22Rv1 (cell line): ENCODE measurements at regions not wholly inside any gene's neighbourhood (a gene's known extent, or its start where the extent isn't known, plus 50 kb on each side); places are given as distances from the start of the nearest gene placed in this dataset.

Source experiments
- H3K27ac ChIP-seq: fragments of 450-650 bp; 2 replicates; pipeline ENCODE4 v1.5.1; 2017
- ZFX ChIP-seq: fragments of 450-650 bp; IDR thresholded peaks from 2 replicates; pipeline ENCODE4 v1.6.1; 2017; ENCODE audit warnings: antibody characterized with exemption, borderline replicate concordance
- TF ChIP-seq, protein P1 (sequence below): fragments of 450-650 bp; IDR thresholded peaks from 2 replicates; pipeline ENCODE4 v1.5.1; 2017; ENCODE audit warnings: mild to moderate bottlenecking

DNA sequence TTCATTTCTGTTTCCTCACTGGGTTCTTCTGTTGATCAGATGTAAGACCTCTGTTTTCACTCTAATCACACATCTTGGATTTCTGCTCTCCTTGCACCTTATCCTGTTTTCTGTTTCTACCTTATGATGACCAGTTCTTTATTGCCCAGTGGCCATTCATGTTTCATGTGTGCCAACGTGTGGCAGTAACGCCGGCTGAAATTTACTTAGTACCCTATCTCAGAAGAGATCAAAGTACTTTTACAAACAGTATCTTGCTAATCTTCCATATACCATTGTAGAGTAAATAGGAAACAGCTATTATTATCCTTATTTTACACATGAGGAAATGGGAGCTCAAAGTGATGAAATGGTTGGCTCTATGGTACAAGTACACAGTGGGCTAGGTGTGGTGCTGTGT lies 74.0 kb downstream of the GATA3 start:
- no peak overlapping the region for H3K27ac ChIP-seq
- TF ChIP-seq, protein P1, sequence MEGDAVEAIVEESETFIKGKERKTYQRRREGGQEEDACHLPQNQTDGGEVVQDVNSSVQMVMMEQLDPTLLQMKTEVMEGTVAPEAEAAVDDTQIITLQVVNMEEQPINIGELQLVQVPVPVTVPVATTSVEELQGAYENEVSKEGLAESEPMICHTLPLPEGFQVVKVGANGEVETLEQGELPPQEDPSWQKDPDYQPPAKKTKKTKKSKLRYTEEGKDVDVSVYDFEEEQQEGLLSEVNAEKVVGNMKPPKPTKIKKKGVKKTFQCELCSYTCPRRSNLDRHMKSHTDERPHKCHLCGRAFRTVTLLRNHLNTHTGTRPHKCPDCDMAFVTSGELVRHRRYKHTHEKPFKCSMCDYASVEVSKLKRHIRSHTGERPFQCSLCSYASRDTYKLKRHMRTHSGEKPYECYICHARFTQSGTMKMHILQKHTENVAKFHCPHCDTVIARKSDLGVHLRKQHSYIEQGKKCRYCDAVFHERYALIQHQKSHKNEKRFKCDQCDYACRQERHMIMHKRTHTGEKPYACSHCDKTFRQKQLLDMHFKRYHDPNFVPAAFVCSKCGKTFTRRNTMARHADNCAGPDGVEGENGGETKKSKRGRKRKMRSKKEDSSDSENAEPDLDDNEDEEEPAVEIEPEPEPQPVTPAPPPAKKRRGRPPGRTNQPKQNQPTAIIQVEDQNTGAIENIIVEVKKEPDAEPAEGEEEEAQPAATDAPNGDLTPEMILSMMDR: no peak
- TF ChIP-seq ZFX: no peak

DNA sequence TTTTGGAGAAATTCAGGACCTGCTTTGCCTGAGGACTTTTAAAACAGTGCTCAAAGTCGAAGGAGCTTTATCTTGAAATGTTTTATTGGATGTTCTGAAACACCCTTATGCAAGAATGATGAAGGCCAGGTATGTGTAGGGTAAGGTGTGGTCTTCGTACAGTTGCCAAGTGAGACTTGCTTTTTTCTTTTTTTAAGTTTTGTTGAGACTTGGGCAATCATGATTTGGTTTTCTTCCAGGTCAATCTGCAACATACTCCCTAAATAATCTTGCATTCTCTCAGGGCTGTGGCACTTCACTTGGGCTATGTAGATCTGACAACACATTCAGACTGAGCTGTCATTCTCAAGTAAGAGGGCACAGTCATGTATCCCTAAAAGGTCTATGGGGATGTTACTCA lies 75.0 kb downstream of the GATA3 start:
- no peak overlapping the region for H3K27ac ChIP-seq
- TF ChIP-seq, protein P1: no peak
- no peak for TF ChIP-seq ZFX

DNA sequence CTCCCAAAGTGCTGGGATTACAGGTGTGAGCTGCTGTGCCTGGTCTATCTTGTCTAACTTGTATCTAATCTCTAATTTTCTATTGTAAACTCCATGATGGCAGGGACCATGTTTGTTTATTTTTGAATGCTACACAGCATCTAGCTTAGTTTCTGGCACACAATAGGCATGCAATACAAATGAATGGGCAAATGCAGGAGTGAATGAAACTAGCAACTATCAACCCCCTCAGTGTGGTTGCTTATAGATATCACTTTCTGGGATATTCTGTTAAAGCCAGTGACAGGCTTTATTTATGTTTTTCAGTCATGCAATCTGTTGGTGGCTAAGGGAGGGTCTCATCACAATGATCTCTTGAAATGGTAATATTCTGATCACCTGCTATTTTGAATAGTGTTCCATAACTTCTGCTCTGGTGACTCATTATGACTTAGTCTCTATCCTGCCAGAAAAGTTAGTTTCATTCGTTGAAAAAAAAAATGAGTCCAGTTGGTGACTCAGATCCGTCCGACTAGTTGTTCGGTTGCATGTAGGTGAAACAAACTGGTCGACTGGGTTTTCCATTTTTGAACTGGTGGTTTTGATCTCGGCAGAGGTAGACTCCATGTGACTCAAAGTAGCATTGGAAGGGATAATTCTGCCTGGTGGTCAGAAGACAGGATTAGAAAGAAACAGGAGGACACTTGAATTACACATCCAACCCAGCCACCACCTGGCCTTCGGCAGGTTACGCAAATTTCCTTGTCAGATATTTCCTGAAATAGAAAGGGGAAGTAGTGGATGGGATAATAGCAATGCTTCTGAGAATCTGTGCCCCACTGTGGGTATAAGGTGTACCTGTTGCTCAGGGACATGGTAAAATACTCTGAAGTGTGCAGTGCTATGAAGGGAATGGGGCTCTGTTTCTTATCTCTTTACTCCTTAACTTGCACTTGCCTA lies 76.8 kb downstream of the GATA3 start:
- H3K27ac ChIP-seq: no peak overlapping the region
- TF ChIP-seq, protein P1: no peak
- TF ChIP-seq ZFX: no peak

DNA sequence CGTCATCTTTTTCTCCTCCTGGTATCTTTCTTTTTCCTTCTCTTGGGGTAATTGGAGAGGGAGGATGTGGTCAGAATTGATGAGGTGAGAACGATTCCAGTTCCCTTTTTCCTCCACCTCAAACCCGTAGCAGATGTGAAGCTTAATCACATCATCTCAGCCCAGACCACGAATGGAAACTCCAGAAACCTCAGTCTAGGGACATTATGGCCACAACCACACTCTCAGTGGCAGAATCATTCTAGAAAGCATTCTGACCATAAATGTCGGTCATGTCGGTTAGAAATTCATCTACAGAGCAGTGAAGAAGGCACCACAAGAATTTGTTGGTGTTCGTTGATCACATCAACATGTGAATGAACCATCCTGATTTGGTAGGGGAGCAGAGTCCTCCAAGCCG lies 78.7 kb downstream of the GATA3 start:
- H3K27ac ChIP-seq: no peak overlapping the region
- TF ChIP-seq, protein P1: no peak
- no peak for TF ChIP-seq ZFX

DNA sequence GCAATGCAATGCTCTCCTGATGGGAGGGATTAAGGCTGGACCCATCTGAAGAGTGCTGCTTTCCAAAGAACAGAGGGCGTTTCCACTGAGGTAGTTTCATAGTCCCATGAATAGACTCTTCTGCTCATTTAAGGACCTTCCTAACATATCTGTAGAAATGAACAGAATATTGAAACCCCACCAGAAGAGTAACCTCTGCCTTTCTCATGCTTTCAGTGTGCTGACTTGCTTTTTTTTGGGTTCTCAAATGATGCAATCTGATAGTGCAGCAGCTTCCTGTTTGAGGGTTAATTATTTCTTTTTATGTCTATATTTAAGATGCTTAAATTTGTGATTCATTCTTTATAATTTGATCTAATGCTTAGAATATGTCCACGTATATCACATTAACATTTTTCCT lies 82.2 kb downstream of the GATA3 start:
- H3K27ac ChIP-seq: no peak overlapping the region
- TF ChIP-seq, protein P1: no peak
- no peak for TF ChIP-seq ZFX

DNA sequence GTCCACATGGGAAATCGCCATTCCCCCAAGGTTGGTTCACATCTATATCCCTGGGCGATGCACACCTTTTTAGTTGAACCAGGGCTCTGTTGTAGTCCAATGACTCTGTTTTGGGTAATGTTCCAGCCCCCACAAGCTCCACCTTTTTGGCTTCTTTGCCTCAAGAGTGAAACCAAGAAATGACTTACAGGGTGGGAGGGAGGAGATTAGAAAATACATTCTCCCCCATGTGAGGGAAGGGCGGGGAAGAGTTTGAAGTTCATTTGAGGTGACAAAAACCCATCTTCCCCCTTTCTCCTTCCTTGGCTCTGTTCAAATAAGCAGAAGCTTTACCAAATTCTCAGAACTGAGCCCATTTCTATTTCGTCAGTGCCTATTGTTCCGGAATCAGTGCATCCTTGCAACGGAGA lies 82.8 kb downstream of the GATA3 start:
- no peak overlapping the region for H3K27ac ChIP-seq

DNA sequence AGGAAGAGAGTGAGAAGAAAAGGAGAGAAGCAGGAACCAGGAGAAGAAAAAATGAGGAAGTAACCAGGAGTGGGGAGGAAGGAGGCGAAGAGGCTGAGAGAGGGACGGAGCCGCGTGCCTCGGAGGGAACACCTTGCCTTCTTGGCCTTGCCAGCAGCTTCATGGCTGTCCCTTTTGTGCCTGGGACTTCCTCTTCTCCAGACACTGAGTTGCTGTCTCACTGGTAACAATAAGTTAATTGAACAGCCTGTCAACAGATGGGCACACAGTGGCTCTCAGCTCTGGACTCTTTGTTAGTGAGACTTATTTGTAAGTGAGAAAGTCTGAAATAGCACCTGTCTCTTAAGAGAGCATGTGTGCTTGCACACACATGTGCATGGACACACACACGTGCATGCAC lies 83.2 kb downstream of the GATA3 start:
- H3K27ac ChIP-seq: no peak overlapping the region
- no peak for TF ChIP-seq ZFX
- TF ChIP-seq, protein P1: no peak

More for the DNA sequence above, 82.8 kb downstream of the GATA3 start:
- TF ChIP-seq, protein P1: no peak
- TF ChIP-seq ZFX: no peak
